ENCODE measurements at regions not wholly inside any gene's neighbourhood (a gene's known extent, or its start where the extent isn't known, plus 50 kb on each side); places are given as distances from the start of the nearest gene placed in this dataset.

DNA sequence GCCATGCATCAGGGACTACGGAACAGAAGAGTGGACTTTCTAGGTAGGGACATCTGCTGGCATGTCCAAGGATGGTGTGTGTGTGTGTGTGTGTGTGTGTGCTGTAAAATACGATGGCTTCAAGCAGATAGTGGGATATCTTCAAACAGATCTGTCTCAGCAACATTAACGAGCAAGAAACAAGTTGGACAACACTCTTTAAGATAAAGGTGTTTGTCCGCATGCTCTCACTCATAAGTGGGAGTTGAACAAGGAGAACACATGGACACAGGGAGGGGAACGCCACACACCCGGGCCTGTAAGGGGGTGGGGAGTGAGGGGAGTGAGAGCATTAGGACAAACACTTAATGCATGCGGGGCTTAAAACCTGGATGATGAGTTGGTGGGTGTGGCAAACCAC lies 89.8 kb upstream of the AKR1E2 start:
- TF ChIP-seq POLR2AphosphoS5 (IDR thresholded peaks at IDR 0.05) (no peak), EP300 (IDR thresholded peaks at IDR 0.05) (no peak)
- TF ChIP-seq, protein P1, sequence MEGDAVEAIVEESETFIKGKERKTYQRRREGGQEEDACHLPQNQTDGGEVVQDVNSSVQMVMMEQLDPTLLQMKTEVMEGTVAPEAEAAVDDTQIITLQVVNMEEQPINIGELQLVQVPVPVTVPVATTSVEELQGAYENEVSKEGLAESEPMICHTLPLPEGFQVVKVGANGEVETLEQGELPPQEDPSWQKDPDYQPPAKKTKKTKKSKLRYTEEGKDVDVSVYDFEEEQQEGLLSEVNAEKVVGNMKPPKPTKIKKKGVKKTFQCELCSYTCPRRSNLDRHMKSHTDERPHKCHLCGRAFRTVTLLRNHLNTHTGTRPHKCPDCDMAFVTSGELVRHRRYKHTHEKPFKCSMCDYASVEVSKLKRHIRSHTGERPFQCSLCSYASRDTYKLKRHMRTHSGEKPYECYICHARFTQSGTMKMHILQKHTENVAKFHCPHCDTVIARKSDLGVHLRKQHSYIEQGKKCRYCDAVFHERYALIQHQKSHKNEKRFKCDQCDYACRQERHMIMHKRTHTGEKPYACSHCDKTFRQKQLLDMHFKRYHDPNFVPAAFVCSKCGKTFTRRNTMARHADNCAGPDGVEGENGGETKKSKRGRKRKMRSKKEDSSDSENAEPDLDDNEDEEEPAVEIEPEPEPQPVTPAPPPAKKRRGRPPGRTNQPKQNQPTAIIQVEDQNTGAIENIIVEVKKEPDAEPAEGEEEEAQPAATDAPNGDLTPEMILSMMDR (IDR thresholded peaks at IDR 0.05) = no peak
